A549 (cell line): ENCODE measurements at regions not wholly inside any gene's neighbourhood (a gene's known extent, or its start where the extent isn't known, plus 50 kb on each side); places are given as distances from the start of the nearest gene placed in this dataset.

Experiments
- ATAC-seq, 2 experiments: fragments of 200-7000 bp in 1 of 2; fragments of >200 bp in 1 of 2; cut with Nextera tagmentation in 1 of 2; cut with Tn5 transposase in 1 of 2; 3 replicates each; pipeline versions ENCODE4 v1.8.0 to v1.9.1; 2018 to 2020; ENCODE audit warnings: mild to moderate bottlenecking in 1 of 2, moderate library complexity in 1 of 2
- CTCF ChIA-PET: fragments of 300-600 bp; sonication (Branson Sonifier 250); formaldehyde crosslinking; extraction: SDS; loops from one replicate; lab custom pipeline; 2021; ENCODE audit warnings: antibody characterized with exemption, inconsistent platforms; lab: Yijun Ruan, JAX
- POLR2A ChIA-PET: fragments of 350-600 bp; formaldehyde crosslinking; extraction: SDS; loops from one replicate; lab custom pipeline; 2021; ENCODE audit warnings: antibody characterized with exemption, inconsistent platforms; lab: Yijun Ruan, JAX
- DNase-seq, 2 experiments: peaks; one replicate each; pipeline versions ENCODE4 v3.0.0 to v3.0.0-alpha.2; 2011 to 2016; ENCODE audit warnings: low read depth in 1 of 2, low spot score in 1 of 2
- FAIRE-seq: peaks from 2 replicates; lab custom pipeline; 2011; peaks lifted over from hg19 to GRCh38; lab: Jason Lieb, UNC
- H3K27ac ChIP-seq, 2 experiments: fragments of >200 bp; sonication (Bioruptor Twin); formaldehyde crosslinking; 3 replicates each; pipeline ENCODE4 v1.5.1; 2016 to 2017
- H3K4me1 ChIP-seq: fragments of >200 bp; sonication (Bioruptor Twin); formaldehyde crosslinking; 3 replicates; pipeline ENCODE4 v1.6.1; 2016
- H3K4me2 ChIP-seq: fragments of >200 bp; sonication (Bioruptor Twin); formaldehyde crosslinking; 3 replicates; pipeline ENCODE4 v1.6.1; 2016
- H3K4me3 ChIP-seq: fragments of >200 bp; sonication (Bioruptor Twin); formaldehyde crosslinking; 3 replicates; pipeline ENCODE4 v1.5.1; 2016
- H3K9me3 ChIP-seq: fragments of >200 bp; sonication (Bioruptor Twin); formaldehyde crosslinking; 3 replicates; pipeline ENCODE4 v1.6.1; 2016
- CHD2 ChIP-seq: fragments of 150-350 bp; IDR thresholded peaks from 2 replicates; pipeline ENCODE4 v1.6.1; 2014; ENCODE audit warnings: low read length; ENCODE audit not compliant: partially characterized antibody
- EHF ChIP-seq: fragments of 250-450 bp; sonication (Bioruptor Pico); IDR thresholded peaks from 2 replicates; pipeline ENCODE4 v1.5.0; 2020; ENCODE audit warnings: mild to moderate bottlenecking
- EHMT2 ChIP-seq: fragments of 200-600 bp; sonication (generic); IDR thresholded peaks from 2 replicates; pipeline ENCODE4 v1.6.1; 2016; ENCODE audit warnings: antibody characterized with exemption, low read depth, mild to moderate bottlenecking, moderate library complexity
- ESRRA ChIP-seq: fragments of 150-350 bp; IDR thresholded peaks from 2 replicates; pipeline ENCODE4 v1.6.1; 2014; ENCODE audit warnings: mild to moderate bottlenecking, low read length, borderline replicate concordance
- FOSB ChIP-seq: fragments of 250-450 bp; sonication (Bioruptor Pico); IDR thresholded peaks from 2 replicates; pipeline ENCODE4 v1.5.0; 2020; ENCODE audit warnings: mild to moderate bottlenecking, moderate library complexity
- FOSL2 ChIP-seq, 2 experiments: fragments of 450-650 bp in 1 of 2; fragments of >200 bp in 1 of 2; sonication (Bioruptor Twin) in 1 of 2; formaldehyde crosslinking; IDR thresholded peaks; 2 replicates each; pipeline versions ENCODE4 v1.5.0 to v1.6.1; 2016 to 2020; ENCODE audit warnings: mild to moderate bottlenecking in 1 of 2, moderate library complexity in 1 of 2
- GATA3 ChIP-seq: IDR thresholded peaks from 2 replicates; pipeline ENCODE4 v1.6.1; 2012; ENCODE audit warnings: borderline replicate concordance
- HDAC2 ChIP-seq: fragments of 200-600 bp; sonication (generic); IDR thresholded peaks from 2 replicates; pipeline ENCODE4 v1.6.1; 2016
- HEYL ChIP-seq: fragments of 250-450 bp; sonication (Bioruptor Pico); IDR thresholded peaks from 2 replicates; pipeline ENCODE4 v1.8.0; 2021; ENCODE audit warnings: mild to moderate bottlenecking, moderate library complexity
- HOXB13 ChIP-seq: fragments of 250-450 bp; sonication (Bioruptor Pico); IDR thresholded peaks from 2 replicates; pipeline ENCODE4 v1.5.0; 2020; ENCODE audit warnings: low read depth, mild to moderate bottlenecking, moderate library complexity
- JUN ChIP-seq, 2 experiments: fragments of >200 bp; sonication (Bioruptor Twin); formaldehyde crosslinking; IDR thresholded peaks; 2 replicates in 1 of 2; 3 replicates in 1 of 2; pipeline ENCODE4 v1.6.1; 2016 to 2017
- JUNB ChIP-seq: fragments of >200 bp; sonication (Bioruptor Twin); formaldehyde crosslinking; IDR thresholded peaks from 2 replicates; pipeline ENCODE4 v1.6.1; 2016
- KDM1A ChIP-seq: fragments of 200-600 bp; sonication (generic); IDR thresholded peaks from 2 replicates; pipeline ENCODE4 v1.6.1; 2016; ENCODE audit warnings: low read depth, mild to moderate bottlenecking
- MAFK ChIP-seq: fragments of 450-650 bp; IDR thresholded peaks from 2 replicates; pipeline ENCODE4 v1.6.1; 2014; ENCODE audit not compliant: partially characterized antibody
- NFE2L2 ChIP-seq: fragments of 150-350 bp; conservative IDR thresholded peaks from 2 replicates; pipeline ENCODE4 v1.6.1; 2014; ENCODE audit warnings: low read length
- POLR2A ChIP-seq: IDR thresholded peaks from 2 replicates; pipeline ENCODE4 v1.6.1; 2012; ENCODE audit warnings: mild to moderate bottlenecking, low read length
- POLR2AphosphoS2 ChIP-seq: conservative IDR thresholded peaks from 2 replicates; pipeline ENCODE4 v1.6.1; 2012; ENCODE audit warnings: low read length, improper control_type of control experiment, inconsistent platforms
- RFX5 ChIP-seq: fragments of 450-650 bp; IDR thresholded peaks from 2 replicates; pipeline ENCODE4 v1.7.1; 2014; ENCODE audit warnings: antibody characterized with exemption, mild to moderate bottlenecking, moderate library complexity
- SREBF2 ChIP-seq: fragments of 450-650 bp; IDR thresholded peaks from 2 replicates; pipeline ENCODE4 v1.6.1; 2014; ENCODE audit warnings: mild to moderate bottlenecking, moderate library complexity
- TFCP2L1 ChIP-seq: fragments of 250-450 bp; sonication (Bioruptor Pico); IDR thresholded peaks from 2 replicates; pipeline ENCODE4 v1.5.0; 2021; ENCODE audit warnings: mild to moderate bottlenecking
- TP53 ChIP-seq: fragments of 250-450 bp; sonication (Bioruptor Pico); IDR thresholded peaks from 2 replicates; pipeline ENCODE4 v1.5.0; 2021; ENCODE audit warnings: mild to moderate bottlenecking, moderate library complexity
- ZC3H11A ChIP-seq: fragments of 450-650 bp; IDR thresholded peaks from 2 replicates; pipeline ENCODE4 v1.6.1; 2014; ENCODE audit warnings: antibody characterized with exemption, mild to moderate bottlenecking
- ZNF302 ChIP-seq: fragments of 250-450 bp; sonication (Bioruptor Pico); IDR thresholded peaks from 2 replicates; pipeline ENCODE4 v1.9.0; 2021; ENCODE audit warnings: inconsistent platforms, mild to moderate bottlenecking, moderate library complexity
- ZSCAN20 ChIP-seq: fragments of 250-450 bp; sonication (Bioruptor Pico); IDR thresholded peaks from 2 replicates; pipeline ENCODE4 v1.8.0; 2022; ENCODE audit warnings: mild to moderate bottlenecking, moderate library complexity
- WGBS: methylation state at CpG from one replicate; pipeline ENCODE4 v1.1.6; 2017; ENCODE audit errors: missing lambda C conversion rate; 5-methylcytosine and 5-hydroxymethylcytosine counted together
- TF ChIP-seq, protein P1 (sequence below): fragments of 200-600 bp; sonication (generic); IDR thresholded peaks from 2 replicates; pipeline ENCODE4 v1.6.1; 2016; ENCODE audit warnings: antibody characterized with exemption, mild to moderate bottlenecking, moderate library complexity
- TF ChIP-seq, protein P2 (sequence below): IDR thresholded peaks from 2 replicates; pipeline ENCODE4 v1.6.1; 2012
- TF ChIP-seq, protein P3 (sequence below): fragments of 250-450 bp; sonication (Bioruptor Pico); IDR thresholded peaks from 2 replicates; pipeline ENCODE4 v1.5.0; 2020; ENCODE audit warnings: low read depth, mild to moderate bottlenecking, moderate library complexity
- TF ChIP-seq, protein P4 (sequence below): IDR thresholded peaks from 2 replicates; pipeline ENCODE4 v1.6.1; 2012

DNA sequence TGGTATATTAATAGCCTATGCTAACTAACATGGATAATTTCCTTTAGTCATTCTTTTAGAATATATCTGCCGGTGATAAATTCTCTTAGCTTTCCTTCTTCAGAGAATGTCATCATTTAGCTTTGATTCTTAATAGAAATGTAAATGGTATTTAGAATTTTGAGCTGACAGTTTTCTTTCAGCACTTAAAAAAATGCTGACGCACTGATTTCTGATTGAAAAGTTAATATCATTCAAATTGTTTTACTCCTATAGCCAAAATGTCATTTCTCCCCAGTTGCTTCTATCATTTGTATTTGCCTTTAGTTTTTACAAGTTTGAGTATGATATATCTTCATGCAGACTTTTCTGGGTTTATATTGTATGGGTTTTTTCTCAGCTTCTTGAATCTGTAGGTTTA is 668.0 kb downstream of the LTN1 start:
- Histone ChIP-seq H3K4me1 (no peaks in the 10 kb centered on the region), H3K27ac (no peak overlapping the region), H3K4me2 (no peak overlapping the region), H3K9me3 (no peaks in the 10 kb centered on the region), H3K4me3 (no peak overlapping the region)
- ATAC-seq = no peak
- no peak for FAIRE-seq
- ChIA-PET CTCF (interaction anchor here (1.0 kb wide), 1 partner anchor 10 kb away, joined by 3 read pairs; no protein-coding TSS in a partner anchor), POLR2A (no interaction called here)
- no peak for DNase-seq
- TF ChIP-seq ZC3H11A = no peak
- peak; percentile 77 for TF ChIP-seq MAFK
- 51% methylated on average over 2 of the region's 2 CpGs for WGBS

DNA sequence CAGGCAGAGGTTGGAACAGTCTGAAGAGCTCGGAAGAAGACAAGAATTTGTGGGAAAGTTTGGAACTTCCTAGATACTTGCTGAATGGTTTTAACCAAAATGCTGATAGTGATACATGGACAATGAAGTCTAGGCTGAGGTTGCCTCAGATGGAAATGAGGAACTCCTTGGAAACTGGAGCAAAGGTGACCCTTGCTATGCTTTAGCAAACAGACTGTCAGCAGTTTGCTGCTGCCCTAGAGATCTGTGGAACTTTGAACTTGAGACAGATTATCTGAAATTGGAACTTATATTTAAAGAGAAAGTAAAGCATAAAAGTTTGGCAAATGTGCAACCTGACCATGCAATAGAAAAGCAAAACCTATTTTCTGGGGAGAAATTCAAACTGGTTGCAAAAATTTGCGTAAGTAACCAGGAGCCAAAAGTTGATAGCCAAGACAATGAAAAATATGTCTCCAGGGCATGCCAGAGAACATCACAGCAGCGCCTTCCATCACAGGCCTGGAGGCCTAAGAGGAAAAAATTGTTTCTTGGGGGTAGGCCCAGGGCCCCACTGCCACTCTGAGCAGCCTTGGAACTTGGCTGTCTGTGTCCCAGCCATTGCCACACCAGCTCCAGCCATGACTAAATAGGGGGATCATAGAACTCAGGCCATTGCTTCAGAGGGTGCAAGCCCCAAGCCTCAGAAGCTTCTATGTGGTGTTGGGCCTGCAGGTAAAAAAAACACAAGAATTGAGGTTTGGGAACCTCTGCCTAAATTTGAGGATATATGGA is 675.3 kb downstream of the LTN1 start:
- Histone ChIP-seq H3K4me3 (no peak overlapping the region), H3K9me3 (no peaks in the 10 kb centered on the region), H3K4me2 (no peak overlapping the region), H3K4me1 (no peaks in the 10 kb centered on the region), H3K27ac (no peak overlapping the region)
- CTCF ChIA-PET = no interaction called here
- DNase-seq (no peak), ATAC-seq (no peak), FAIRE-seq (no peak)
- POLR2A ChIA-PET = no interaction called here
- WGBS = 15% methylated on average over 3 of the region's 3 CpGs
- TF ChIP-seq, protein P1, sequence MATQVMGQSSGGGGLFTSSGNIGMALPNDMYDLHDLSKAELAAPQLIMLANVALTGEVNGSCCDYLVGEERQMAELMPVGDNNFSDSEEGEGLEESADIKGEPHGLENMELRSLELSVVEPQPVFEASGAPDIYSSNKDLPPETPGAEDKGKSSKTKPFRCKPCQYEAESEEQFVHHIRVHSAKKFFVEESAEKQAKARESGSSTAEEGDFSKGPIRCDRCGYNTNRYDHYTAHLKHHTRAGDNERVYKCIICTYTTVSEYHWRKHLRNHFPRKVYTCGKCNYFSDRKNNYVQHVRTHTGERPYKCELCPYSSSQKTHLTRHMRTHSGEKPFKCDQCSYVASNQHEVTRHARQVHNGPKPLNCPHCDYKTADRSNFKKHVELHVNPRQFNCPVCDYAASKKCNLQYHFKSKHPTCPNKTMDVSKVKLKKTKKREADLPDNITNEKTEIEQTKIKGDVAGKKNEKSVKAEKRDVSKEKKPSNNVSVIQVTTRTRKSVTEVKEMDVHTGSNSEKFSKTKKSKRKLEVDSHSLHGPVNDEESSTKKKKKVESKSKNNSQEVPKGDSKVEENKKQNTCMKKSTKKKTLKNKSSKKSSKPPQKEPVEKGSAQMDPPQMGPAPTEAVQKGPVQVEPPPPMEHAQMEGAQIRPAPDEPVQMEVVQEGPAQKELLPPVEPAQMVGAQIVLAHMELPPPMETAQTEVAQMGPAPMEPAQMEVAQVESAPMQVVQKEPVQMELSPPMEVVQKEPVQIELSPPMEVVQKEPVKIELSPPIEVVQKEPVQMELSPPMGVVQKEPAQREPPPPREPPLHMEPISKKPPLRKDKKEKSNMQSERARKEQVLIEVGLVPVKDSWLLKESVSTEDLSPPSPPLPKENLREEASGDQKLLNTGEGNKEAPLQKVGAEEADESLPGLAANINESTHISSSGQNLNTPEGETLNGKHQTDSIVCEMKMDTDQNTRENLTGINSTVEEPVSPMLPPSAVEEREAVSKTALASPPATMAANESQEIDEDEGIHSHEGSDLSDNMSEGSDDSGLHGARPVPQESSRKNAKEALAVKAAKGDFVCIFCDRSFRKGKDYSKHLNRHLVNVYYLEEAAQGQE = no peak
- TF ChIP-seq CHD2 = no peak
- no peak for TF ChIP-seq POLR2A
- TF ChIP-seq POLR2AphosphoS2 = no peak
- no peak for TF ChIP-seq JUN (IDR thresholded peaks at IDR 0.05)
- TF ChIP-seq ESRRA = no peak
- TF ChIP-seq HOXB13 = no peak
- no peak for TF ChIP-seq GATA3
- no peak for TF ChIP-seq HDAC2
- TF ChIP-seq, protein P2, sequence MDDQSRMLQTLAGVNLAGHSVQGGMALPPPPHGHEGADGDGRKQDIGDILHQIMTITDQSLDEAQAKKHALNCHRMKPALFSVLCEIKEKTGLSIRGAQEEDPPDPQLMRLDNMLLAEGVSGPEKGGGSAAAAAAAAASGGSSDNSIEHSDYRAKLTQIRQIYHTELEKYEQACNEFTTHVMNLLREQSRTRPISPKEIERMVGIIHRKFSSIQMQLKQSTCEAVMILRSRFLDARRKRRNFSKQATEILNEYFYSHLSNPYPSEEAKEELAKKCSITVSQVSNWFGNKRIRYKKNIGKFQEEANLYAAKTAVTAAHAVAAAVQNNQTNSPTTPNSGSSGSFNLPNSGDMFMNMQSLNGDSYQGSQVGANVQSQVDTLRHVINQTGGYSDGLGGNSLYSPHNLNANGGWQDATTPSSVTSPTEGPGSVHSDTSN = no peak
- TF ChIP-seq TFCP2L1 (CRISPR knock-in tag) = no peak
- no peak for TF ChIP-seq FOSB
- TF ChIP-seq ZSCAN20 = no peak
- TF ChIP-seq KDM1A = no peak

DNA sequence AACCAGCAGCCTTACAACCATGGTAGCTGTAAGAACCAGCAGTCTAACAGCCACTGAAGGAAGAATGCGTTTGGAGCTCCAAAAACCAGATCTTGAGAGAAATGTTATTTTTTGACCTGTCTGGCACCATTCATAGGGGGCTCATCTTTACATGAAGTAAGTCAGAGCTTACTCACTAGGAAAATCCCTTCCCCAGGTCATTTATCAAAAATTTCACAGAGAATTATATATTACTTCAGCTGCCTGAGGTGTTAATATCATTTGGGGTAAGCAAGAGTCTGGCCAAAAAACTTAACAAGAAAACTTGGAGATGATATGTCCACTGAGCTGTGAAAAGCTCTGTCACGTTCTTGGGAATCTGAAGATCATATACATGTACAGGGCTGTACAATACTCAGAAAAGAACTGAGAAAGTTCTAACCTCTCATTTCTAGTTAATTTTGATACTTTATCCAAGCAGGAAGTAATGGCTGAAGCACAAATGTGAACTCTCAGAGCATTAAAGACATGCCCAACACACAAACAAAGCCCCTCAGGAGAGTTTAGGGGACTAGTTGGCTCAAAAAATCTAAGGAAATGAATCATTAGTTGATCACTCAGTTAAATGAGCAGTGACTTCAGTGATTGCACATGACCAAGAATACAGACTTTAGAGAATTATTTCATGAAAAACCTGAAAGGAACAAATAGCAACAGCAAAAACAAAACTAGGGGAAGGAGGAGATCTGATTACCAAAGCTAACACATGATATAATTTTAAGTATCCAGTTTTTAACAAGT is 681.1 kb downstream of the LTN1 start:
- 8% methylated on average over 2 of the region's 2 CpGs for WGBS
- POLR2A ChIA-PET = no interaction called here
- no peak overlapping the region for H3K4me2 ChIP-seq
- no peak for FAIRE-seq
- H3K4me1 ChIP-seq = no peaks in the 10 kb centered on the region
- no peak overlapping the region for H3K27ac ChIP-seq
- CTCF ChIA-PET = no interaction called here
- H3K9me3 ChIP-seq = no peaks in the 10 kb centered on the region
- TF ChIP-seq ZSCAN20 (no peak), HOXB13 (no peak), POLR2A (no peak), RFX5 (no peak), NFE2L2 (no peak), FOSL2 (IDR thresholded peaks at IDR 0.05) (no peak), FOSL2 (CRISPR knock-in tag; IDR thresholded peaks at IDR 0.05) (no peak), ZNF302 (CRISPR knock-in tag) (no peak), CHD2 (no peak), EHF (CRISPR knock-in tag) (no peak), HEYL (CRISPR knock-in tag) (no peak), POLR2AphosphoS2 (no peak), EHMT2 (no peak), JUNB (no peak), SREBF2 (no peak), TP53 (CRISPR knock-in tag) (no peak)
- TF ChIP-seq, protein P3, sequence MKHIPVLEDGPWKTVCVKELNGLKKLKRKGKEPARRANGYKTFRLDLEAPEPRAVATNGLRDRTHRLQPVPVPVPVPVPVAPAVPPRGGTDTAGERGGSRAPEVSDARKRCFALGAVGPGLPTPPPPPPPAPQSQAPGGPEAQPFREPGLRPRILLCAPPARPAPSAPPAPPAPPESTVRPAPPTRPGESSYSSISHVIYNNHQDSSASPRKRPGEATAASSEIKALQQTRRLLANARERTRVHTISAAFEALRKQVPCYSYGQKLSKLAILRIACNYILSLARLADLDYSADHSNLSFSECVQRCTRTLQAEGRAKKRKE (CRISPR knock-in tag) = no peak
- TF ChIP-seq, protein P4, sequence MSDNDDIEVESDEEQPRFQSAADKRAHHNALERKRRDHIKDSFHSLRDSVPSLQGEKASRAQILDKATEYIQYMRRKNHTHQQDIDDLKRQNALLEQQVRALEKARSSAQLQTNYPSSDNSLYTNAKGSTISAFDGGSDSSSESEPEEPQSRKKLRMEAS = no peak
- ATAC-seq = no peak
- H3K4me3 ChIP-seq = no peak overlapping the region
- no peak for DNase-seq
